NCI-H2227 treated with DMSO at 0.1 percent for 48 hours (cell line): ENCODE measurements at regions not wholly inside any gene's neighbourhood (a gene's known extent, or its start where the extent isn't known, plus 50 kb on each side); places are given as distances from the start of the nearest gene placed in this dataset.

ENCODE experiments used
- DNase-seq: peaks from one replicate; lab custom pipeline; 2025; lab: John Stamatoyannopoulos, UW

GRCh38 chr9:90308691-90309090 is 333.9 kb downstream of the DIRAS2 start:
- DNase-seq, result no peak

- DNase-seq, result no peak
Measured at GRCh38 chr9:90309809-90310520, 332.7 kb downstream of the DIRAS2 start.

- no peak for DNase-seq
Measured at GRCh38 chr9:90310521-90310876, 332.1 kb downstream of the DIRAS2 start.

- DNase-seq, result no peak
Measured at GRCh38 chr9:90311811-90312210, 330.8 kb downstream of the DIRAS2 start.

- no peak for DNase-seq
Measured at GRCh38 chr9:90322296-90322695, 320.3 kb downstream of the DIRAS2 start.

- no peak for DNase-seq
Measured at GRCh38 chr9:90325913-90326653, 316.5 kb downstream of the DIRAS2 start.

- DNase-seq, result no peak
Measured at GRCh38 chr9:90330231-90330630, 312.4 kb downstream of the DIRAS2 start.

- no peak for DNase-seq
Measured at GRCh38 chr9:90331826-90332575, 310.6 kb downstream of the DIRAS2 start.

- no peak for DNase-seq
Measured at GRCh38 chr9:90333226-90333625, 309.4 kb downstream of the DIRAS2 start.

GRCh38 chr9:90340421-90340820 is 302.2 kb downstream of the DIRAS2 start:
- DNase-seq, result no peak

- no peak for DNase-seq
Measured at GRCh38 chr9:90342607-90343006, 300.0 kb downstream of the DIRAS2 start.

- DNase-seq, result no peak
Measured at GRCh38 chr9:90343366-90343765, 299.3 kb downstream of the DIRAS2 start.

GRCh38 chr9:90343991-90344390 is 298.6 kb downstream of the DIRAS2 start:
- DNase-seq, result no peak

GRCh38 chr9:90365666-90366065 is 277.0 kb downstream of the DIRAS2 start:
- DNase-seq, result no peak

- no peak for DNase-seq
Measured at GRCh38 chr9:90368241-90368640, 274.4 kb downstream of the DIRAS2 start.

GRCh38 chr9:90368928-90369327 is 273.7 kb downstream of the DIRAS2 start:
- DNase-seq, result no peak

GRCh38 chr9:90379771-90380170 is 262.9 kb downstream of the DIRAS2 start:
- no peak for DNase-seq

- DNase-seq, result no peak
Measured at GRCh38 chr9:90385146-90385545, 257.5 kb downstream of the DIRAS2 start.

GRCh38 chr9:90393365-90394152 is 249.1 kb downstream of the DIRAS2 start:
- no peak for DNase-seq

GRCh38 chr9:90394871-90395270 is 247.8 kb downstream of the DIRAS2 start:
- DNase-seq, result no peak

- no peak for DNase-seq
Measured at GRCh38 chr9:90400091-90400490, 242.5 kb downstream of the DIRAS2 start.

GRCh38 chr9:90408659-90409058 is 234.0 kb downstream of the DIRAS2 start:
- no peak for DNase-seq
